Panc1 (cell line): ENCODE measurements at regions not wholly inside any gene's neighbourhood (a gene's known extent, or its start where the extent isn't known, plus 50 kb on each side); places are given as distances from the start of the nearest gene placed in this dataset.

Experiments used
- POLR2AphosphoS5 ChIP-seq: IDR thresholded peaks from 2 replicates; pipeline ENCODE4 v1.6.1; 2012; ENCODE audit warnings: mild to moderate bottlenecking, low read depth, low read length, moderate library complexity
- SIN3A ChIP-seq: IDR thresholded peaks from 2 replicates; pipeline ENCODE4 v1.6.1; 2012; ENCODE audit warnings: low read depth, mild to moderate bottlenecking, low read length, moderate library complexity, borderline replicate concordance; ENCODE audit not compliant: insufficient read depth
- TF ChIP-seq, protein P1 (sequence below): fragments of 450-650 bp; IDR thresholded peaks from 2 replicates; pipeline ENCODE4 v1.5.1; 2017; ENCODE audit warnings: mild to moderate bottlenecking

- TF ChIP-seq, protein P1, sequence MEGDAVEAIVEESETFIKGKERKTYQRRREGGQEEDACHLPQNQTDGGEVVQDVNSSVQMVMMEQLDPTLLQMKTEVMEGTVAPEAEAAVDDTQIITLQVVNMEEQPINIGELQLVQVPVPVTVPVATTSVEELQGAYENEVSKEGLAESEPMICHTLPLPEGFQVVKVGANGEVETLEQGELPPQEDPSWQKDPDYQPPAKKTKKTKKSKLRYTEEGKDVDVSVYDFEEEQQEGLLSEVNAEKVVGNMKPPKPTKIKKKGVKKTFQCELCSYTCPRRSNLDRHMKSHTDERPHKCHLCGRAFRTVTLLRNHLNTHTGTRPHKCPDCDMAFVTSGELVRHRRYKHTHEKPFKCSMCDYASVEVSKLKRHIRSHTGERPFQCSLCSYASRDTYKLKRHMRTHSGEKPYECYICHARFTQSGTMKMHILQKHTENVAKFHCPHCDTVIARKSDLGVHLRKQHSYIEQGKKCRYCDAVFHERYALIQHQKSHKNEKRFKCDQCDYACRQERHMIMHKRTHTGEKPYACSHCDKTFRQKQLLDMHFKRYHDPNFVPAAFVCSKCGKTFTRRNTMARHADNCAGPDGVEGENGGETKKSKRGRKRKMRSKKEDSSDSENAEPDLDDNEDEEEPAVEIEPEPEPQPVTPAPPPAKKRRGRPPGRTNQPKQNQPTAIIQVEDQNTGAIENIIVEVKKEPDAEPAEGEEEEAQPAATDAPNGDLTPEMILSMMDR, result no peak
- TF ChIP-seq SIN3A (no peak), POLR2AphosphoS5 (no peak)
These were observed 158.8 kb upstream of the ADARB2 start for GRCh38 chr10:1896153-1896552.
